MCF 10A (cell line): ENCODE measurements at regions not wholly inside any gene's neighbourhood (a gene's known extent, or its start where the extent isn't known, plus 50 kb on each side); places are given as distances from the start of the nearest gene placed in this dataset.

ENCODE experiments used
- BruUV-seq: library from RNA; stranded (reverse); fragments of 400-500 nt; replicated peaks from 2 replicates; lab custom pipeline; 2021; lab: Mats Ljungman, UMichigan
- CTCF ChIA-PET: fragments of 300-600 bp; sonication (Branson Sonifier 250); formaldehyde crosslinking; extraction: SDS; loops from one replicate; lab custom pipeline; 2021; ENCODE audit warnings: antibody characterized with exemption, inconsistent platforms; lab: Yijun Ruan, JAX
- POLR2A ChIA-PET: fragments of 300-600, 350-650 bp; sonication (Branson Sonifier 250); formaldehyde crosslinking; extraction: SDS; loops from one replicate; lab custom pipeline; 2020; ENCODE audit warnings: antibody characterized with exemption, inconsistent platforms; lab: Yijun Ruan, JAX
- DNase-seq: peaks from one replicate; pipeline ENCODE4 v3.0.0-alpha.2; 2018; ENCODE audit not compliant: unreplicated experiment
- H3K27ac Mint-ChIP-seq: one replicate; pipeline ENCODE4 v1.8.0; 2022; ENCODE audit warnings: mild to moderate bottlenecking, low read depth, mixed read lengths; ENCODE audit not compliant: unreplicated experiment
- H3K27me3 Mint-ChIP-seq: one replicate; pipeline ENCODE4 v1.8.0; 2022; ENCODE audit warnings: mixed read lengths; ENCODE audit not compliant: insufficient read depth, unreplicated experiment
- H3K36me3 Mint-ChIP-seq: one replicate; pipeline ENCODE4 v1.8.0; 2022; ENCODE audit warnings: mild to moderate bottlenecking, moderate library complexity, mixed read lengths; ENCODE audit not compliant: insufficient read depth, unreplicated experiment
- H3K4me1 Mint-ChIP-seq: one replicate; pipeline ENCODE4 v1.8.0; 2022; ENCODE audit warnings: mixed read lengths; ENCODE audit not compliant: insufficient read depth, unreplicated experiment
- H3K4me3 Mint-ChIP-seq: one replicate; pipeline ENCODE4 v1.8.0; 2022; ENCODE audit warnings: mild to moderate bottlenecking, moderate library complexity, mixed read lengths; ENCODE audit not compliant: unreplicated experiment
- H3K9me3 Mint-ChIP-seq: one replicate; pipeline ENCODE4 v1.8.0; 2022; ENCODE audit warnings: mixed read lengths; ENCODE audit not compliant: unreplicated experiment
- CTCF ChIP-seq: fragments of 200-600 bp; IDR thresholded peaks from one replicate; pipeline ENCODE4 v1.8.0; 2022; ENCODE audit warnings: antibody characterized with exemption, mild to moderate bottlenecking; ENCODE audit not compliant: unreplicated experiment
- intact Hi-C: fragments of 100-400 bp; cut with micrococcal nuclease; formaldehyde crosslinking; loops from 2 replicates; pipeline ENCODE4 v1.14.1; 2022

DNA sequence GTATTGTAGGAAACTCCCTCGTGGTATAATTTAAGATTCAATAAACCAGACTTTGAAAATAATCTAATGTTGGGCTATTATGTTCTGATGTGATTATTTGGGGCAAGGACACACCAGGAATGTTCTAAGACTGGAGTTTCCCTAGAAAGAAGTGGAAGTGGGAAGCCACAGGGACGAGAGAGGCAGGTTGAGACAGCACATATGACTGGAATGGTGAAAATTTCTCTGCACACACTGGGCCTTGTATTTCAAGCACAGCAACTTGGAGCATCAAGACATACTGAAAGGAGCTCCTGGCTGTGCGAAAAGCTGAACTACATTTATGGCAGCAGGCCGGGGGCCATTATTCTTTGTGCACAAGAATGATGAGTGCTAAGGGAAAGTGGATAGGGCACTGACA lies 98.2 kb downstream of the CETN3 start:
- no TSS peak for BruUV-seq
- no peak overlapping the region for H3K4me3 Mint-ChIP-seq
- intact Hi-C loops, result no loop called here
- H3K9me3 Mint-ChIP-seq, result no peaks in the 10 kb centered on the region
- no peak for TF ChIP-seq CTCF
- H3K27me3 Mint-ChIP-seq, result peaks cover 30% of the 10 kb centered on the region
- H3K27ac Mint-ChIP-seq, result no peak overlapping the region
- no peak for DNase-seq
- ChIA-PET POLR2A (interaction anchor here (0.6 kb wide), 1 partner anchor 9 kb away, joined by 3 read pairs; no protein-coding TSS in a partner anchor), CTCF (no interaction called here)
- H3K4me1 Mint-ChIP-seq, result no peaks in the 10 kb centered on the region
- no peaks in the 10 kb centered on the region for H3K36me3 Mint-ChIP-seq

GRCh38 chr5:90308787-90309585 lies 100.6 kb downstream of the CETN3 start:
- no peaks in the 10 kb centered on the region for H3K9me3 Mint-ChIP-seq
- ChIA-PET CTCF (no interaction called here), POLR2A (no interaction called here)
- intact Hi-C loops, result no loop called here
- DNase-seq, result no peak
- no peak overlapping the region for H3K4me3 Mint-ChIP-seq
- no peak overlapping the region for H3K27ac Mint-ChIP-seq
- no peaks in the 10 kb centered on the region for H3K4me1 Mint-ChIP-seq
- H3K36me3 Mint-ChIP-seq, result no peaks in the 10 kb centered on the region
- H3K27me3 Mint-ChIP-seq, result peaks cover 31% of the 10 kb centered on the region
- TF ChIP-seq CTCF, result no peak
- no TSS peak for BruUV-seq

DNA sequence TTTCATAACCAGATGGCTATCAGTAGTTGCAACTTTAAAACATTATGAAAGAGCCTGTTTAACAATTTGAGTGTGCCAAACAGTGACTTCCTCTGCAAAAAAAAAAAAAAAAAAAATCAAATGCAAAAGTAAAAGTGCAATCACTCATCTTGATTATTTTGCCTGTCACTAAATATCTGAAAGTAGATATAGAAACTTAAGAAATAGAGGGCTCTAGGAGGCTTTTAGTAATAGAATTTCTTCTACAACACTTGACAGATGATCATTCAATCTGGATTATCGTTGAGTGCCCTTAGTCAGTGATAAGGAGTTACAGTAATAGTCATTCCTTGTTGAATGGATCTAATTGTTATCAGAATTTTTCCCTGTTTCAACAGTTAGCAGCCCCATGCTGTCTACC lies 101.8 kb downstream of the CETN3 start:
- Mint-ChIP-seq H3K27me3 (peaks cover 31% of the 10 kb centered on the region), H3K27ac (no peak overlapping the region), H3K9me3 (no peaks in the 10 kb centered on the region), H3K4me3 (no peak overlapping the region), H3K4me1 (no peaks in the 10 kb centered on the region), H3K36me3 (no peaks in the 10 kb centered on the region)
- no peak for DNase-seq
- no TSS peak for BruUV-seq
- CTCF ChIA-PET, result no interaction called here
- intact Hi-C loops, result no loop called here
- TF ChIP-seq CTCF, result no peak
- POLR2A ChIA-PET, result no interaction called here

DNA sequence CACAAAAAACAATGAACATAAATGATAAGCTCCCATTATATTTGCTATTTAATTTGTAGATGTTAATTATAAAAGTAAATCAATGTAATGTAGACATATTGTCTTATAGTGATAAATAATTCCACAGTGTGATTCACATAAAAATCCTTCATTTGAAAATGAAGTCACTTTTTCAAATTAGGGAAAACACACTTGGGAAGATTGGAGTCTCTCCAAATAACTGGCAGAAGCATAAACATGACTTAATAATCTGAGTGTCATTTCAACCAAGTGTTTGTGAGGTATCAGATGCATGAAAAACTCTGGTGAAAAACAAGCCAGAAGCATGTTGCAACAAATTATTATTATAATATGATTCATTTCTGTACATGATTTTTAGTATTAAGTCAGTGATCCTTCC lies 102.2 kb downstream of the CETN3 start:
- H3K9me3 Mint-ChIP-seq, result no peaks in the 10 kb centered on the region
- intact Hi-C loops, result no loop called here
- no peak for TF ChIP-seq CTCF
- peaks cover 31% of the 10 kb centered on the region for H3K27me3 Mint-ChIP-seq
- POLR2A ChIA-PET, result no interaction called here
- H3K36me3 Mint-ChIP-seq, result no peaks in the 10 kb centered on the region
- CTCF ChIA-PET, result interaction anchor here (0.7 kb wide), 1 partner anchor 1362 kb away, joined by 4 read pairs; no protein-coding TSS in a partner anchor
- H3K4me3 Mint-ChIP-seq, result no peak overlapping the region
- DNase-seq, result no peak
- H3K4me1 Mint-ChIP-seq, result no peaks in the 10 kb centered on the region
- no TSS peak for BruUV-seq
- no peak overlapping the region for H3K27ac Mint-ChIP-seq
